Tibial artery (tissue), 4 donors: ENCODE measurements at regions not wholly inside any gene's neighbourhood (a gene's known extent, or its start where the extent isn't known, plus 50 kb on each side); places are given as distances from the start of the nearest gene placed in this dataset.
"Not testable (repeated sequence)": the region's sequence is repeated elsewhere in the genome, so short reads cannot be mapped to it uniquely, and the experiment has no call there.

Source experiments
- DNase-seq, 2 donors: peaks; one replicate each; pipeline ENCODE4 v3.0.0-alpha.2; 2019
- H3K27ac ChIP-seq, 2 donors: fragments of 200-600 bp; sonication (generic) in 1 of 2; 1 replicate in 1 of 2; 2 replicates in 1 of 2; pipeline ENCODE4 v1.5.1; 2018 to 2019; ENCODE audit warnings: mild to moderate bottlenecking in 1 of 2
- H3K27me3 ChIP-seq, 2 donors: fragments of 200-600 bp; sonication (generic) in 1 of 2; one replicate each; pipeline versions ENCODE4 v1.5.1 to v1.6.0; 2016 to 2019
- H3K36me3 ChIP-seq, 3 donors: fragments of 200-600 bp; sonication (generic) in 2 of 3; one replicate each; pipeline ENCODE4 v1.5.1; 2016 to 2019; ENCODE audit warnings: mild to moderate bottlenecking in 2 of 3
- H3K4me1 ChIP-seq, 4 donors: fragments of 200-600 bp; sonication (generic) in 2 of 4; 1 replicate in 3 of 4; 2 replicates in 1 of 4; pipeline ENCODE4 v1.5.1; 2016 to 2019
- H3K4me3 ChIP-seq, 2 donors: fragments of 200-600 bp; sonication (generic) in 1 of 2; 1 replicate in 1 of 2; 2 replicates in 1 of 2; pipeline ENCODE4 v1.5.1; 2018 to 2019; ENCODE audit warnings: mild to moderate bottlenecking in 2 of 2
- H3K9me3 ChIP-seq, 3 donors: fragments of 200-600 bp; sonication (generic) in 1 of 3; one replicate each; pipeline ENCODE4 v1.5.1; 2016 to 2019
- CTCF ChIP-seq, 2 experiments: fragments of 200-600 bp in 1 of 2; fragments of 450-650 bp in 1 of 2; IDR thresholded peaks; one replicate each; pipeline ENCODE4 v1.5.1; 2017 to 2019; ENCODE audit warnings: antibody characterized with exemption in 2 of 2, mild to moderate bottlenecking in 1 of 2, moderate library complexity in 1 of 2
- intact Hi-C: fragments of 100-400 bp; cut with DNase I; formaldehyde crosslinking; loops from one replicate; pipeline ENCODE4 v1.15.0; 2023; ENCODE audit warnings: low total_unique reads

- H3K4me3 ChIP-seq, H3K27me3 ChIP-seq, H3K9me3 ChIP-seq, intact Hi-C loops, H3K36me3 ChIP-seq, DNase-seq: not testable (repeated sequence)
- Histone ChIP-seq H3K4me1 (peaks cover 0 to 20% (median 0%) of the 10 kb centered on the region in 4 donors), H3K27ac (peak overlapping the region; percentile 22 to 51)
These were observed 170.3 kb upstream of the FAM174A start for GRCh38 chr5:100364757-100365478.

GRCh38 chr5:100364343-100364742 is 170.8 kb upstream of the FAM174A start:
- Histone ChIP-seq H3K27ac (peak overlapping the region; percentile 22 to 51), H3K4me1 (peaks cover 0 to 20% (median 0%) of the 10 kb centered on the region in 4 donors)
- H3K9me3 ChIP-seq, DNase-seq, intact Hi-C loops, H3K27me3 ChIP-seq, H3K36me3 ChIP-seq, H3K4me3 ChIP-seq: not testable (repeated sequence)

GRCh38 chr5:100359998-100360397 is 175.2 kb upstream of the FAM174A start:
- DNase-seq, intact Hi-C loops, H3K27ac ChIP-seq, H3K9me3 ChIP-seq, H3K4me3 ChIP-seq, H3K36me3 ChIP-seq, H3K4me1 ChIP-seq, H3K27me3 ChIP-seq: not testable (repeated sequence)

- not testable (repeated sequence) for H3K36me3 ChIP-seq, DNase-seq, H3K4me3 ChIP-seq
These were observed 188.9 kb upstream of the FAM174A start for GRCh38 chr5:100346269-100346668.

GRCh38 chr5:100341485-100341884 is 193.7 kb upstream of the FAM174A start:
- H3K4me1 ChIP-seq, H3K27me3 ChIP-seq, DNase-seq, H3K36me3 ChIP-seq, H3K27ac ChIP-seq, H3K4me3 ChIP-seq, intact Hi-C loops, H3K9me3 ChIP-seq: not testable (repeated sequence)

More at GRCh38 chr5:100346269-100346668, 188.9 kb upstream of the FAM174A start:
- H3K9me3 ChIP-seq, H3K27ac ChIP-seq, intact Hi-C loops, H3K27me3 ChIP-seq, H3K4me1 ChIP-seq: not testable (repeated sequence)

- no peak overlapping the region for H3K4me3 ChIP-seq
- H3K27ac ChIP-seq, result no peak overlapping the region
- H3K36me3 ChIP-seq, result no peaks in the 10 kb centered on the region
- no peak for TF ChIP-seq CTCF (IDR thresholded peaks at IDR 0.05)
- intact Hi-C loops, result no loop called here
- DNase-seq, result no peak
- no peaks in the 10 kb centered on the region for H3K4me1 ChIP-seq
- H3K9me3 ChIP-seq, result no peaks in the 10 kb centered on the region
- H3K27me3 ChIP-seq, result no peaks in the 10 kb centered on the region
These were observed 212.7 kb upstream of the FAM174A start for GRCh38 chr5:100322483-100322882.

GRCh38 chr5:100319885-100320284 is 215.3 kb upstream of the FAM174A start:
- H3K27me3 ChIP-seq, result no peaks in the 10 kb centered on the region
- H3K4me3 ChIP-seq, result no peak overlapping the region
- no peaks in the 10 kb centered on the region for H3K36me3 ChIP-seq
- H3K27ac ChIP-seq, result no peak overlapping the region
- no peaks in the 10 kb centered on the region for H3K4me1 ChIP-seq
- no peak for TF ChIP-seq CTCF (IDR thresholded peaks at IDR 0.05)
- intact Hi-C loops, result no loop called here
- DNase-seq, result no peak
- H3K9me3 ChIP-seq, result no peaks in the 10 kb centered on the region

GRCh38 chr5:100313657-100314056 is 221.5 kb upstream of the FAM174A start:
- DNase-seq, result no peak
- H3K36me3 ChIP-seq, result no peaks in the 10 kb centered on the region
- H3K9me3 ChIP-seq, result no peaks in the 10 kb centered on the region
- no peak for TF ChIP-seq CTCF (IDR thresholded peaks at IDR 0.05)
- no peak overlapping the region for H3K27ac ChIP-seq
- intact Hi-C loops, result no loop called here
- H3K4me3 ChIP-seq, result no peak overlapping the region
- no peaks in the 10 kb centered on the region for H3K4me1 ChIP-seq
- no peaks in the 10 kb centered on the region for H3K27me3 ChIP-seq
